Peyer's patch (tissue), 4 donors: ENCODE measurements at regions not wholly inside any gene's neighbourhood (a gene's known extent, or its start where the extent isn't known, plus 50 kb on each side); places are given as distances from the start of the nearest gene placed in this dataset.
A peak's percentile ranks its signal among the peaks of the same experiment; 100 is the strongest.

ENCODE experiments used
- DNase-seq, 3 donors: peaks; one replicate each; pipeline ENCODE4 v3.0.0-alpha.2; 2017 to 2019
- H3K27ac ChIP-seq, 4 donors: fragments of 200-600 bp; sonication (generic); one replicate each; pipeline ENCODE4 v1.5.1; 2016 to 2019
- H3K27me3 ChIP-seq, 2 donors: fragments of 200-600 bp; sonication (generic); one replicate each; pipeline ENCODE4 v1.5.1; 2019
- H3K36me3 ChIP-seq, 3 donors: fragments of 200-600 bp; sonication (generic); one replicate each; pipeline ENCODE4 v1.5.1; 2016 to 2019
- H3K4me1 ChIP-seq, 4 donors: fragments of 200-600 bp; sonication (generic); one replicate each; pipeline ENCODE4 v1.5.1; 2016 to 2019
- H3K4me3 ChIP-seq, 4 donors: fragments of 200-600 bp; sonication (generic); 1 replicate in 3 of 4; 2 replicates in 1 of 4; pipeline ENCODE4 v1.5.1; 2016 to 2019; ENCODE audit warnings: mild to moderate bottlenecking in 1 of 4
- H3K9me3 ChIP-seq, 4 donors: fragments of 200-600 bp; sonication (generic); one replicate each; pipeline ENCODE4 v1.5.1; 2016 to 2019; ENCODE audit warnings: mild to moderate bottlenecking in 1 of 4
- CTCF ChIP-seq, 6 experiments: fragments of 450-650 bp in 4 of 6; fragments of 200-600 bp in 2 of 6; sonication (generic) in 1 of 6; IDR thresholded peaks; one replicate each; pipeline ENCODE4 v1.5.1; 2017 to 2019; ENCODE audit warnings: antibody characterized with exemption in 6 of 6, mild to moderate bottlenecking in 3 of 6, moderate library complexity in 1 of 6
- POLR2A ChIP-seq, 2 donors: fragments of 450-650 bp; IDR thresholded peaks; one replicate each; pipeline ENCODE4 v1.5.1; 2017; ENCODE audit warnings: antibody characterized with exemption in 2 of 2, mild to moderate bottlenecking in 2 of 2, moderate library complexity in 2 of 2

- no peaks in the 10 kb centered on the region for H3K27me3 ChIP-seq
- no peak overlapping the region for H3K4me3 ChIP-seq
- no peaks in the 10 kb centered on the region for H3K9me3 ChIP-seq
Measured at GRCh38 chr7:1286946-1287645, 54.4 kb downstream of the UNCX start.

GRCh38 chr7:1287752-1288201 lies 55.1 kb downstream of the UNCX start:
- H3K27me3 ChIP-seq = no peaks in the 10 kb centered on the region
- DNase-seq = no peak

More at GRCh38 chr7:1286946-1287645, 54.4 kb downstream of the UNCX start:
- Histone ChIP-seq H3K36me3 (no peaks in the 10 kb centered on the region), H3K4me1 (peaks cover 0 to 7% (median 0%) of the 10 kb centered on the region in 4 donors), H3K27ac (no peak overlapping the region)
- no peak for TF ChIP-seq CTCF (IDR thresholded peaks at IDR 0.05)
- TF ChIP-seq POLR2A (IDR thresholded peaks at IDR 0.05) = no peak
- DNase-seq = no peak

GRCh38 chr7:1288390-1288995 lies 55.8 kb downstream of the UNCX start:
- TF ChIP-seq CTCF (IDR thresholded peaks at IDR 0.05) (no peak), POLR2A (IDR thresholded peaks at IDR 0.05) (no peak)
- H3K4me1 ChIP-seq = peaks cover 0 to 7% (median 0%) of the 10 kb centered on the region in 4 donors
- no peaks in the 10 kb centered on the region for H3K27me3 ChIP-seq
- no peak for DNase-seq
- H3K9me3 ChIP-seq = no peaks in the 10 kb centered on the region
- no peaks in the 10 kb centered on the region for H3K36me3 ChIP-seq
- no peak overlapping the region for H3K27ac ChIP-seq
- H3K4me3 ChIP-seq = no peak overlapping the region

More at GRCh38 chr7:1287752-1288201, 55.1 kb downstream of the UNCX start:
- Histone ChIP-seq H3K9me3 (no peaks in the 10 kb centered on the region), H3K4me3 (no peak overlapping the region), H3K4me1 (peaks cover 0 to 7% (median 0%) of the 10 kb centered on the region in 4 donors), H3K27ac (no peak overlapping the region), H3K36me3 (no peaks in the 10 kb centered on the region)
- TF ChIP-seq CTCF (IDR thresholded peaks at IDR 0.05) = no peak
- TF ChIP-seq POLR2A (IDR thresholded peaks at IDR 0.05) = no peak

GRCh38 chr7:1288996-1289551 lies 56.4 kb downstream of the UNCX start:
- no peak overlapping the region for H3K27ac ChIP-seq

GRCh38 chr7:1289666-1290025 lies 57.0 kb downstream of the UNCX start:
- Histone ChIP-seq H3K4me1 (peaks cover 0 to 7% (median 0%) of the 10 kb centered on the region in 4 donors), H3K9me3 (no peaks in the 10 kb centered on the region), H3K4me3 (peak overlapping the region in 3 of 4 donors; percentile 21 to 36 (median 21)), H3K27me3 (no peaks in the 10 kb centered on the region), H3K36me3 (no peaks in the 10 kb centered on the region), H3K27ac (no peak overlapping the region)
- no peak for TF ChIP-seq POLR2A (IDR thresholded peaks at IDR 0.05)
- no peak for TF ChIP-seq CTCF (IDR thresholded peaks at IDR 0.05)
- no peak for DNase-seq

More at GRCh38 chr7:1288996-1289551, 56.4 kb downstream of the UNCX start:
- Histone ChIP-seq H3K27me3 (no peaks in the 10 kb centered on the region), H3K4me1 (peaks cover 0 to 7% (median 0%) of the 10 kb centered on the region in 4 donors), H3K9me3 (no peaks in the 10 kb centered on the region), H3K4me3 (no peak overlapping the region), H3K36me3 (no peaks in the 10 kb centered on the region)
- TF ChIP-seq POLR2A (IDR thresholded peaks at IDR 0.05) = no peak
- DNase-seq = no peak
